ENCODE measurements at regions not wholly inside any gene's neighbourhood (a gene's known extent, or its start where the extent isn't known, plus 50 kb on each side); places are given as distances from the start of the nearest gene placed in this dataset.

GRCh38 chr15:69979262-69979661 lies 118.5 kb downstream of the TLE3 start:
- DNase-seq (ENCODE audit: low read depth, low spot score) = no peak

GRCh38 chr15:69979783-69980182 lies 117.9 kb downstream of the TLE3 start:
- DNase-seq (ENCODE audit: low read depth, low spot score) = no peak

- DNase-seq (ENCODE audit: low read depth, low spot score) = no peak
Measured at GRCh38 chr15:69980341-69981059, 117.2 kb downstream of the TLE3 start.

- DNase-seq (ENCODE audit: low read depth, low spot score) = no peak
Measured at GRCh38 chr15:69982037-69982436, 115.7 kb downstream of the TLE3 start.

GRCh38 chr15:69983696-69984265 lies 113.9 kb downstream of the TLE3 start:
- DNase-seq (ENCODE audit: low read depth, low spot score) = no peak

- no peak for DNase-seq (ENCODE audit: low read depth, low spot score)
Measured at GRCh38 chr15:69987492-69988489, 109.9 kb downstream of the TLE3 start.

GRCh38 chr15:69988541-69989225 lies 109.0 kb downstream of the TLE3 start:
- DNase-seq (ENCODE audit: low read depth, low spot score) = no peak

GRCh38 chr15:69990566-69991421 lies 106.9 kb downstream of the TLE3 start:
- DNase-seq (ENCODE audit: low read depth, low spot score) = no peak

- no peak for DNase-seq (ENCODE audit: low read depth, low spot score)
Measured at GRCh38 chr15:69991551-69991980, 106.2 kb downstream of the TLE3 start.

GRCh38 chr15:69992348-69992747 lies 105.4 kb downstream of the TLE3 start:
- DNase-seq (ENCODE audit: low read depth, low spot score) = no peak

GRCh38 chr15:69994429-69995205 lies 103.1 kb downstream of the TLE3 start:
- DNase-seq (ENCODE audit: low read depth, low spot score) = no peak

GRCh38 chr15:69996321-69997160 lies 101.2 kb downstream of the TLE3 start:
- DNase-seq (ENCODE audit: low read depth, low spot score) = no peak

- DNase-seq (ENCODE audit: low read depth, low spot score) = no peak
Measured at GRCh38 chr15:69997161-69997485, 100.6 kb downstream of the TLE3 start.

Data from smooth muscle cell of the brain vasculature (primary cell).